Lower leg skin (tissue), 3 donors: ENCODE measurements at regions not wholly inside any gene's neighbourhood (a gene's known extent, or its start where the extent isn't known, plus 50 kb on each side); places are given as distances from the start of the nearest gene placed in this dataset.

Experiments
- CTCF ChIP-seq, 3 donors: fragments of 450-650 bp; IDR thresholded peaks; one replicate each; pipeline ENCODE4 v1.5.1; 2016; ENCODE audit warnings: antibody characterized with exemption in 3 of 3, mild to moderate bottlenecking in 3 of 3, moderate library complexity in 2 of 3
- POLR2A ChIP-seq, 2 donors: fragments of 450-650 bp; IDR thresholded peaks; one replicate each; pipeline ENCODE4 v1.6.1; 2016 to 2017; ENCODE audit warnings: antibody characterized with exemption in 2 of 2, mild to moderate bottlenecking in 1 of 2, moderate library complexity in 1 of 2

GRCh38 chrX:33840176-33840575, 291.9 kb downstream of the FAM47A start:
- TF ChIP-seq CTCF (IDR thresholded peaks at IDR 0.05) (no peak), POLR2A (IDR thresholded peaks at IDR 0.05) (no peak)
